HEK293 (cell line): ENCODE measurements at regions not wholly inside any gene's neighbourhood (a gene's known extent, or its start where the extent isn't known, plus 50 kb on each side); places are given as distances from the start of the nearest gene placed in this dataset.

ENCODE experiments used
- CTCF ChIA-PET: fragments of 350-600 bp; formaldehyde crosslinking; extraction: SDS; loops from one replicate; lab custom pipeline; 2021; ENCODE audit warnings: antibody characterized with exemption; lab: Yijun Ruan, JAX
- POLR2A ChIA-PET: fragments of 300-600 bp; formaldehyde crosslinking; extraction: SDS; loops from one replicate; lab custom pipeline; 2020; ENCODE audit warnings: antibody characterized with exemption, inconsistent platforms; lab: Yijun Ruan, JAX
- H3K27ac ChIP-seq: fragments of 200-500 bp; sonication (Bioruptor generic); 2 replicates; pipeline ENCODE4 v1.5.1; 2014; ENCODE audit warnings: low read depth, low read length, control low read depth, inconsistent platforms; ENCODE audit errors: extremely low read depth
- H3K36me3 ChIP-seq, 2 experiments: fragments of 200-500 bp in 1 of 2; sonication (Bioruptor generic) in 1 of 2; 1 replicate in 1 of 2; 2 replicates in 1 of 2; pipeline ENCODE4 v1.5.1; 2014 to 2017; ENCODE audit warnings: inconsistent platforms in 2 of 2, low read length in 2 of 2; ENCODE audit not compliant: control insufficient read depth in 2 of 2, insufficient read depth in 1 of 2
- H3K4me1 ChIP-seq: fragments of 200-500 bp; sonication (Bioruptor generic); 2 replicates; pipeline ENCODE4 v1.5.1; 2014; ENCODE audit warnings: mild to moderate bottlenecking, low read length, inconsistent platforms; ENCODE audit not compliant: control insufficient read depth, insufficient read depth
- H3K4me3 ChIP-seq: 2 replicates; pipeline ENCODE4 v1.5.1; 2011; ENCODE audit warnings: low read depth, mild to moderate bottlenecking, control low read depth, low read length, moderate library complexity
- H3K9me3 ChIP-seq: fragments of 200-500 bp; sonication (Bioruptor generic); 2 replicates; pipeline ENCODE4 v1.5.1; 2014; ENCODE audit warnings: low read depth, low read length, inconsistent platforms; ENCODE audit not compliant: control insufficient read depth, insufficient read depth
- KLF8 ChIP-seq: fragments of 450-650 bp; formaldehyde crosslinking; IDR thresholded peaks from 2 replicates; pipeline ENCODE4 v1.5.1; 2016; ENCODE audit warnings: missing biosample characterization, missing genetic modification characterization
- OVOL3 ChIP-seq: fragments of 450-650 bp; formaldehyde crosslinking; IDR thresholded peaks from 2 replicates; pipeline ENCODE4 v1.5.1; 2016; ENCODE audit warnings: missing biosample characterization, missing genetic modification characterization
- SP2 ChIP-seq: fragments of 450-650 bp; formaldehyde crosslinking; IDR thresholded peaks from 2 replicates; pipeline ENCODE4 v1.5.1; 2016; ENCODE audit warnings: missing biosample characterization, missing genetic modification characterization
- SP7 ChIP-seq: fragments of 450-650 bp; formaldehyde crosslinking; IDR thresholded peaks from 2 replicates; pipeline ENCODE4 v1.5.1; 2016; ENCODE audit warnings: missing biosample characterization, missing genetic modification characterization
- YY1 ChIP-seq: fragments of 450-650 bp; formaldehyde crosslinking; IDR thresholded peaks from 2 replicates; pipeline ENCODE4 v1.5.1; 2018; ENCODE audit warnings: missing biosample characterization, missing genetic modification characterization
- ZNF221 ChIP-seq: fragments of 450-650 bp; formaldehyde crosslinking; IDR thresholded peaks from 2 replicates; pipeline ENCODE4 v1.5.1; 2017; ENCODE audit warnings: missing biosample characterization, missing genetic modification characterization, borderline replicate concordance
- ZNF354C ChIP-seq: fragments of 450-650 bp; formaldehyde crosslinking; IDR thresholded peaks from 2 replicates; pipeline ENCODE4 v1.5.1; 2016; ENCODE audit warnings: missing biosample characterization, missing genetic modification characterization, low read depth, borderline replicate concordance
- ZNF404 ChIP-seq: fragments of 450-650 bp; formaldehyde crosslinking; IDR thresholded peaks from 2 replicates; pipeline ENCODE4 v1.5.1; 2017; ENCODE audit warnings: missing biosample characterization, missing genetic modification characterization
- ZNF529 ChIP-seq: fragments of 450-650 bp; formaldehyde crosslinking; IDR thresholded peaks from 2 replicates; pipeline ENCODE4 v1.5.1; 2017; ENCODE audit warnings: missing genetic modification characterization, missing biosample characterization; ENCODE audit not compliant: insufficient replicate concordance
- ZNF549 ChIP-seq: fragments of 450-650 bp; IDR thresholded peaks from 2 replicates; pipeline ENCODE4 v1.5.1; 2018; ENCODE audit warnings: missing biosample characterization, missing genetic modification characterization, mild to moderate bottlenecking, inconsistent platforms, moderate library complexity
- ZNF561 ChIP-seq: fragments of 450-650 bp; IDR thresholded peaks from 2 replicates; pipeline ENCODE4 v1.5.1; 2018; ENCODE audit warnings: missing biosample characterization, missing genetic modification characterization, borderline replicate concordance
- ZNF660 ChIP-seq: fragments of 450-650 bp; IDR thresholded peaks from 2 replicates; pipeline ENCODE4 v1.5.1; 2018; ENCODE audit warnings: missing biosample characterization, mild to moderate bottlenecking, missing genetic modification characterization
- ZNF747 ChIP-seq: fragments of 450-650 bp; formaldehyde crosslinking; IDR thresholded peaks from 2 replicates; pipeline ENCODE4 v1.5.1; 2016; ENCODE audit warnings: missing biosample characterization, missing genetic modification characterization
- TF ChIP-seq, protein P1 (sequence below): sonication (generic); formaldehyde crosslinking; IDR thresholded peaks from 2 replicates; pipeline ENCODE4 v1.8.1; 2022; ENCODE audit warnings: mild to moderate bottlenecking, moderate library complexity, missing genetic modification reagents
- TF ChIP-seq, protein P2 (sequence below): fragments of 450-650 bp; formaldehyde crosslinking; IDR thresholded peaks from 2 replicates; pipeline ENCODE4 v1.5.1; 2016; ENCODE audit warnings: missing biosample characterization, missing genetic modification characterization

DNA sequence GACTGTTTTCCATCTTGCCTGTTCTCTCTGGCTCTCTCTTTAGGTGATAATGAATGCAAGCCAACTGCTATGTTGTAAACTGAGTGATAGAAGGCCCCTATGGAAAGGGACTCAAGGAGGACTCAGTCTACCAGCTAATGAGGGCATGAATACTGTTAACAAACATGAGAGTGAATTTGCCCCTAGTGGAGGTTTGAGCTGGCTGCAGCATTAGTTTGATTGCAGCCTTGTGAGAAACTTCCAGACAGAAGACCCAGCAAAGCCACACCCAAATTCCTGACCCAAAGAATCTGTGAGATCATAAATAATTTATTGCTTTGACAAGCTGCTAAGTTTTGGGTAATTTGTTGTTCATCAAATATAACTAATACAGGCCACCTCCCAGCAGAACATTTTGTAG lies 50.0 kb upstream of the PLCB1 start:
- H3K9me3 ChIP-seq: no peaks in the 10 kb centered on the region
- no peak overlapping the region for H3K4me3 ChIP-seq
- CTCF ChIA-PET: interaction anchor here (0.5 to 1.5 kb wide), 11 partner anchors 9 to 618 kb away, joined by 3 to 5 read pairs (median 3); no protein-coding TSS in a partner anchor
- TF ChIP-seq, protein P1, sequence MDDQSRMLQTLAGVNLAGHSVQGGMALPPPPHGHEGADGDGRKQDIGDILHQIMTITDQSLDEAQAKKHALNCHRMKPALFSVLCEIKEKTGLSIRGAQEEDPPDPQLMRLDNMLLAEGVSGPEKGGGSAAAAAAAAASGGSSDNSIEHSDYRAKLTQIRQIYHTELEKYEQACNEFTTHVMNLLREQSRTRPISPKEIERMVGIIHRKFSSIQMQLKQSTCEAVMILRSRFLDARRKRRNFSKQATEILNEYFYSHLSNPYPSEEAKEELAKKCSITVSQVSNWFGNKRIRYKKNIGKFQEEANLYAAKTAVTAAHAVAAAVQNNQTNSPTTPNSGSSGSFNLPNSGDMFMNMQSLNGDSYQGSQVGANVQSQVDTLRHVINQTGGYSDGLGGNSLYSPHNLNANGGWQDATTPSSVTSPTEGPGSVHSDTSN (CRISPR knock-in tag): no peak
- TF ChIP-seq OVOL3 (no peak), ZNF354C (tag by site-specific recombination) (no peak), YY1 (tag by site-specific recombination) (no peak), ZNF549 (tag by site-specific recombination) (no peak), KLF8 (tag by site-specific recombination) (no peak), ZNF529 (tag by site-specific recombination) (no peak), ZNF747 (tag by site-specific recombination) (no peak), ZNF404 (tag by site-specific recombination) (no peak), ZNF660 (tag by site-specific recombination) (no peak), SP2 (tag by site-specific recombination) (no peak), ZNF221 (tag by site-specific recombination) (no peak), SP7 (tag by site-specific recombination) (no peak), ZNF561 (no peak)
- TF ChIP-seq, protein P2, sequence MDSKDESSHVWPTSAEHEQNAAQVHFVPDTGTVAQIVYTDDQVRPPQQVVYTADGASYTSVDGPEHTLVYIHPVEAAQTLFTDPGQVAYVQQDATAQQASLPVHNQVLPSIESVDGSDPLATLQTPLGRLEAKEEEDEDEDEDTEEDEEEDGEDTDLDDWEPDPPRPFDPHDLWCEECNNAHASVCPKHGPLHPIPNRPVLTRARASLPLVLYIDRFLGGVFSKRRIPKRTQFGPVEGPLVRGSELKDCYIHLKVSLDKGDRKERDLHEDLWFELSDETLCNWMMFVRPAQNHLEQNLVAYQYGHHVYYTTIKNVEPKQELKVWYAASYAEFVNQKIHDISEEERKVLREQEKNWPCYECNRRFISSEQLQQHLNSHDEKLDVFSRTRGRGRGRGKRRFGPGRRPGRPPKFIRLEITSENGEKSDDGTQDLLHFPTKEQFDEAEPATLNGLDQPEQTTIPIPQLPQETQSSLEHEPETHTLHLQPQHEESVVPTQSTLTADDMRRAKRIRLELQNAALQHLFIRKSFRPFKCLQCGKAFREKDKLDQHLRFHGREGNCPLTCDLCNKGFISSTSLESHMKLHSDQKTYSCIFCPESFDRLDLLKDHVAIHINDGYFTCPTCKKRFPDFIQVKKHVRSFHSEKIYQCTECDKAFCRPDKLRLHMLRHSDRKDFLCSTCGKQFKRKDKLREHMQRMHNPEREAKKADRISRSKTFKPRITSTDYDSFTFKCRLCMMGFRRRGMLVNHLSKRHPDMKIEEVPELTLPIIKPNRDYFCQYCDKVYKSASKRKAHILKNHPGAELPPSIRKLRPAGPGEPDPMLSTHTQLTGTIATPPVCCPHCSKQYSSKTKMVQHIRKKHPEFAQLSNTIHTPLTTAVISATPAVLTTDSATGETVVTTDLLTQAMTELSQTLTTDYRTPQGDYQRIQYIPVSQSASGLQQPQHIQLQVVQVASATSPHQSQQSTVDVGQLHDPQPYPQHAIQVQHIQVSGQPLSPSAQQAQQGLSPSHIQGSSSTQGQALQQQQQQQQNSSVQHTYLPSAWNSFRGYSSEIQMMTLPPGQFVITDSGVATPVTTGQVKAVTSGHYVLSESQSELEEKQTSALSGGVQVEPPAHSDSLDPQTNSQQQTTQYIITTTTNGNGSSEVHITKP (tag by site-specific recombination): no peak
- no peaks in the 10 kb centered on the region for H3K4me1 ChIP-seq
- no peaks in the 10 kb centered on the region for H3K36me3 ChIP-seq
- POLR2A ChIA-PET: no interaction called here
- no peak overlapping the region for H3K27ac ChIP-seq
